ENCODE measurements at regions not wholly inside any gene's neighbourhood (a gene's known extent, or its start where the extent isn't known, plus 50 kb on each side); places are given as distances from the start of the nearest gene placed in this dataset.

GRCh38 chr2:156132130-156132529 is 200.4 kb downstream of the NR4A2 start:
- TF ChIP-seq EZH2 (IDR thresholded peaks at IDR 0.05; ENCODE audit: insufficient read depth, low read length): no peak
- no peak for TF ChIP-seq CTCF (IDR thresholded peaks at IDR 0.05; ENCODE audit: insufficient read depth, low read depth, low read length)
- Mint-ChIP-seq H3K27me3 (ENCODE audit: low read depth, unreplicated experiment) (no peaks in the 10 kb centered on the region), H3K36me3 (ENCODE audit: low read depth, unreplicated experiment) (no peaks in the 10 kb centered on the region), H3K27ac (ENCODE audit: unreplicated experiment) (no peak overlapping the region), H3K9me3 (ENCODE audit: unreplicated experiment) (no peaks in the 10 kb centered on the region), H3K4me1 (ENCODE audit: low read depth, unreplicated experiment) (no peaks in the 10 kb centered on the region), H3K4me3 (ENCODE audit: unreplicated experiment) (no peak overlapping the region)
- Histone ChIP-seq H3K4me2 (ENCODE audit: low read length) (no peak overlapping the region), H3K9ac (ENCODE audit: low read length) (no peak overlapping the region), H2AFZ (ENCODE audit: low read depth, low read length) (no peak overlapping the region), H3K27ac (ENCODE audit: low read depth, low read length) (no peak overlapping the region), H4K20me1 (ENCODE audit: insufficient read depth, low read length) (no peaks in the 10 kb centered on the region), H3K36me3 (ENCODE audit: insufficient read depth, low read length) (no peaks in the 10 kb centered on the region), H3K79me2 (ENCODE audit: insufficient read depth, low read length) (no peaks in the 10 kb centered on the region), H3K4me1 (ENCODE audit: insufficient read depth, low read length) (no peaks in the 10 kb centered on the region), H3K9me3 (ENCODE audit: insufficient read depth, low read depth, low read length) (no peaks in the 10 kb centered on the region), H3K4me3 (ENCODE audit: insufficient read depth, low read depth, low read length) (no peak overlapping the region), H3K27me3 (ENCODE audit: insufficient read depth, low read length) (no peaks in the 10 kb centered on the region)
- DNase-seq (ENCODE audit: low read depth): no peak
- FAIRE-seq: no peak

- H3K27me3 Mint-ChIP-seq (ENCODE audit: low read depth, unreplicated experiment): no peaks in the 10 kb centered on the region
- Histone ChIP-seq H3K4me3 (ENCODE audit: insufficient read depth, low read depth, low read length) (no peak overlapping the region), H3K27me3 (ENCODE audit: insufficient read depth, low read length) (no peaks in the 10 kb centered on the region), H3K4me1 (ENCODE audit: insufficient read depth, low read length) (no peaks in the 10 kb centered on the region), H3K27ac (ENCODE audit: low read depth, low read length) (no peak overlapping the region), H3K9me3 (ENCODE audit: insufficient read depth, low read depth, low read length) (no peaks in the 10 kb centered on the region), H3K9ac (ENCODE audit: low read length) (no peak overlapping the region), H4K20me1 (ENCODE audit: insufficient read depth, low read length) (no peaks in the 10 kb centered on the region), H3K4me2 (ENCODE audit: low read length) (no peak overlapping the region), H3K36me3 (ENCODE audit: insufficient read depth, low read length) (no peaks in the 10 kb centered on the region), H3K79me2 (ENCODE audit: insufficient read depth, low read length) (no peaks in the 10 kb centered on the region), H2AFZ (ENCODE audit: low read depth, low read length) (no peak overlapping the region)
- no peaks in the 10 kb centered on the region for H3K4me1 Mint-ChIP-seq (ENCODE audit: low read depth, unreplicated experiment)
- H3K27ac Mint-ChIP-seq (ENCODE audit: unreplicated experiment): no peak overlapping the region
- TF ChIP-seq CTCF (IDR thresholded peaks at IDR 0.05; ENCODE audit: insufficient read depth, low read depth, low read length) (no peak), EZH2 (IDR thresholded peaks at IDR 0.05; ENCODE audit: insufficient read depth, low read length) (no peak)
- DNase-seq (ENCODE audit: low read depth) (no peak), FAIRE-seq (no peak)
- H3K9me3 Mint-ChIP-seq (ENCODE audit: unreplicated experiment): no peaks in the 10 kb centered on the region
- no peaks in the 10 kb centered on the region for H3K36me3 Mint-ChIP-seq (ENCODE audit: low read depth, unreplicated experiment)
- no peak overlapping the region for H3K4me3 Mint-ChIP-seq (ENCODE audit: unreplicated experiment)
Measured at GRCh38 chr2:156129227-156129626, 203.3 kb downstream of the NR4A2 start.

- Mint-ChIP-seq H3K36me3 (ENCODE audit: low read depth, unreplicated experiment) (no peaks in the 10 kb centered on the region), H3K4me1 (ENCODE audit: low read depth, unreplicated experiment) (no peaks in the 10 kb centered on the region), H3K4me3 (ENCODE audit: unreplicated experiment) (no peak overlapping the region), H3K9me3 (ENCODE audit: unreplicated experiment) (peaks cover 4% of the 10 kb centered on the region), H3K27ac (ENCODE audit: unreplicated experiment) (no peak overlapping the region), H3K27me3 (ENCODE audit: low read depth, unreplicated experiment) (no peaks in the 10 kb centered on the region)
- no peak overlapping the region for H3K4me2 ChIP-seq (ENCODE audit: low read length)
- H3K4me1 ChIP-seq (ENCODE audit: insufficient read depth, low read length): no peaks in the 10 kb centered on the region
- H2AFZ ChIP-seq (ENCODE audit: low read depth, low read length): no peak overlapping the region
- H4K20me1 ChIP-seq (ENCODE audit: insufficient read depth, low read length): no peaks in the 10 kb centered on the region
- DNase-seq (ENCODE audit: low read depth) (no peak), FAIRE-seq (no peak)
- H3K9ac ChIP-seq (ENCODE audit: low read length): no peak overlapping the region
- no peaks in the 10 kb centered on the region for H3K9me3 ChIP-seq (ENCODE audit: insufficient read depth, low read depth, low read length)
- no peaks in the 10 kb centered on the region for H3K36me3 ChIP-seq (ENCODE audit: insufficient read depth, low read length)
- H3K27me3 ChIP-seq (ENCODE audit: insufficient read depth, low read length): no peaks in the 10 kb centered on the region
- no peaks in the 10 kb centered on the region for H3K79me2 ChIP-seq (ENCODE audit: insufficient read depth, low read length)
- H3K4me3 ChIP-seq (ENCODE audit: insufficient read depth, low read depth, low read length): no peak overlapping the region
- no peak for TF ChIP-seq CTCF (IDR thresholded peaks at IDR 0.05; ENCODE audit: insufficient read depth, low read depth, low read length)
- no peak overlapping the region for H3K27ac ChIP-seq (ENCODE audit: low read depth, low read length)
Measured at GRCh38 chr2:156125018-156125417, 207.5 kb downstream of the NR4A2 start.

Data from astrocyte (in vitro differentiated cells and primary cell).